SK-N-SH treated with all-trans-retinoic acid at 6 μM for 48 hours (cell line): ENCODE measurements at regions not wholly inside any gene's neighbourhood (a gene's known extent, or its start where the extent isn't known, plus 50 kb on each side); places are given as distances from the start of the nearest gene placed in this dataset.

Source experiments
- ATAC-seq: fragments of 200-7000 bp; cut with Tn5 transposase; 3 replicates; pipeline ENCODE4 v1.9.1; 2020; ENCODE audit warnings: mild to moderate bottlenecking, moderate library complexity
- BACH2 ChIP-seq: fragments of 250-450 bp; sonication (Bioruptor Pico); IDR thresholded peaks from 2 replicates; pipeline ENCODE4 v1.9.0; 2021; ENCODE audit warnings: mild to moderate bottlenecking, borderline replicate concordance
- CSDC2 ChIP-seq: fragments of 250-450 bp; sonication (Bioruptor Pico); IDR thresholded peaks from 2 replicates; pipeline ENCODE4 v1.5.0; 2020; ENCODE audit warnings: mild to moderate bottlenecking, moderate library complexity
- ESRRG ChIP-seq: fragments of 250-450 bp; sonication (Bioruptor Pico); IDR thresholded peaks from 2 replicates; pipeline ENCODE4 v1.6.1; 2021; ENCODE audit warnings: mild to moderate bottlenecking
- GLIS3 ChIP-seq: fragments of 250-450 bp; sonication (Bioruptor Pico); IDR thresholded peaks from 2 replicates; pipeline ENCODE4 v1.5.0; 2020; ENCODE audit warnings: mild to moderate bottlenecking, moderate library complexity
- ISL1 ChIP-seq: fragments of 250-450 bp; sonication (Bioruptor Pico); IDR thresholded peaks from 2 replicates; pipeline ENCODE4 v2.1.2; 2022; ENCODE audit warnings: mild to moderate bottlenecking, moderate library complexity
- OSR1 ChIP-seq: fragments of 250-450 bp; sonication (Bioruptor Pico); IDR thresholded peaks from 2 replicates; pipeline ENCODE4 v1.8.0; 2022; ENCODE audit warnings: moderate library complexity, mild to moderate bottlenecking, inconsistent platforms
- PPARA ChIP-seq: fragments of 250-450 bp; sonication (Bioruptor Pico); IDR thresholded peaks from 2 replicates; pipeline ENCODE4 v1.5.0; 2020; ENCODE audit warnings: mild to moderate bottlenecking, borderline replicate concordance
- RARB ChIP-seq: fragments of 250-450 bp; sonication (Bioruptor Pico); IDR thresholded peaks from 2 replicates; pipeline ENCODE4 v1.8.0; 2021; ENCODE audit warnings: mild to moderate bottlenecking, moderate library complexity
- SNAI2 ChIP-seq: fragments of 250-450 bp; sonication (Bioruptor Pico); IDR thresholded peaks from 2 replicates; pipeline ENCODE4 v1.5.0; 2020; ENCODE audit warnings: mild to moderate bottlenecking, moderate library complexity
- TCF4 ChIP-seq: fragments of 250-450 bp; sonication (Bioruptor Pico); IDR thresholded peaks from 2 replicates; pipeline ENCODE4 v1.8.0; 2021; ENCODE audit warnings: mild to moderate bottlenecking, moderate library complexity, borderline replicate concordance
- ZC3H10 ChIP-seq: fragments of 250-450 bp; sonication (Bioruptor Pico); IDR thresholded peaks from 2 replicates; pipeline ENCODE4 v1.5.1; 2021; ENCODE audit warnings: mild to moderate bottlenecking, moderate library complexity
- ZFP3 ChIP-seq: fragments of 250-450 bp; sonication (Bioruptor Pico); IDR thresholded peaks from 2 replicates; pipeline ENCODE4 v1.5.0; 2020; ENCODE audit warnings: mild to moderate bottlenecking, moderate library complexity
- ZFP30 ChIP-seq: fragments of 450-650 bp; formaldehyde crosslinking; IDR thresholded peaks from 2 replicates; pipeline ENCODE4 v1.5.0; 2022; ENCODE audit warnings: mild to moderate bottlenecking, moderate library complexity
- ZNF565 ChIP-seq: fragments of 450-650 bp; formaldehyde crosslinking; conservative IDR thresholded peaks from 2 replicates; pipeline ENCODE4 v1.5.0; 2020; ENCODE audit warnings: low read depth, mild to moderate bottlenecking, moderate library complexity
- ZNF8 ChIP-seq: fragments of 450-650 bp; formaldehyde crosslinking; IDR thresholded peaks from 2 replicates; pipeline ENCODE4 v1.5.0; 2020; ENCODE audit warnings: mild to moderate bottlenecking, moderate library complexity
- TF ChIP-seq, protein P1 (sequence below): fragments of 250-450 bp; sonication (Bioruptor Pico); IDR thresholded peaks from 2 replicates; pipeline ENCODE4 v1.5.0; 2020; ENCODE audit warnings: mild to moderate bottlenecking, moderate library complexity
- TF ChIP-seq, protein P2 (sequence below): fragments of 250-450 bp; sonication (Bioruptor Pico); IDR thresholded peaks from 2 replicates; pipeline ENCODE4 v1.8.0; 2021; ENCODE audit warnings: low read depth, mild to moderate bottlenecking, moderate library complexity, borderline replicate concordance
- TF ChIP-seq, protein P3 (sequence below): fragments of 250-450 bp; sonication (Bioruptor Pico); IDR thresholded peaks from 2 replicates; pipeline ENCODE4 v1.5.1; 2020; ENCODE audit warnings: low read depth, mild to moderate bottlenecking, moderate library complexity
- TF ChIP-seq, protein P4 (sequence below): fragments of 250-450 bp; sonication (Bioruptor Pico); IDR thresholded peaks from 2 replicates; pipeline ENCODE4 v1.5.1; 2021; ENCODE audit warnings: mild to moderate bottlenecking, moderate library complexity
- TF ChIP-seq, protein P5 (sequence below): fragments of 250-450 bp; sonication (Bioruptor Pico); IDR thresholded peaks from 2 replicates; pipeline ENCODE4 v1.8.0; 2020; ENCODE audit warnings: mild to moderate bottlenecking, moderate library complexity, borderline replicate concordance

DNA sequence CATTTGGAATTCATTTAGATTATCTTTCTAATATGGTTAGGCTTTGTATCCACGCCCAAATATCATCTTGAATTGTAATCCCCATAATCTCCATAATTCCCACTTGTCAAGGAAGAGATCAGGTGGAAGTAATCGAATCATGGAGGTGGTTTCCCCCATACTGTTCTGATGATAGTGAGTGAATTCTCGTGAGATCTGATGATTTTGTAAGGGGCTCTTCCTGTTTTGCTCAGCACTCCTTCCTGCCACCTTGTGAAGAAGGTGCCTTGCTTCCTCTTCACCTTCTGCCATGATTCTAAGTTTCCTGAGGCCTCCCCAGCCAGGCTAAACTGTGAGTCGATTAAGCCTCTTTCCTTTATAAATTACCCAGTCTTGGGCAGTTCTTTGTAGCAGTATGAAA, 527.5 kb upstream of the ARRDC3 start:
- ATAC-seq, result no peak

DNA sequence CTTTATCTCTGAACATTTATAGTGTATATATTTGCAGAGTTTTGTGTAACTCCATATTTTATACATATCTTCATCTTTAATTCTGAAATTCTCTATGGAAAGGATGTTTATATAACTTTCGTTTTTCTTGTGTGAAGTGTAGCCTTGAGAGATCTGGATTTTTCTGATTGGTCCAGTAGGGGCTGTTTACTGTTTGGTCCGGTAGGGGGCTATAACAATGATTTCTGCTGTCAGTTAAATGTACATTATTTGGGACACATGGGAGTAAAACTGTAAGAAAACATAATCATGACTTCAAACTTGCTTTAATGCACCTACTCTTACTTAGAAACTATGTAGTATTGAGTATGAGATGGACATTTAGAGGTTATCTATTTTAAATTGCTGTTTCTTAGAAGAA, 527.1 kb upstream of the ARRDC3 start:
- ATAC-seq, result no peak
- TF ChIP-seq ZNF8, result no peak
- no peak for TF ChIP-seq GLIS3
- no peak for TF ChIP-seq BACH2 (CRISPR knock-in tag)
- no peak for TF ChIP-seq TCF4 (CRISPR knock-in tag)
- TF ChIP-seq ESRRG (CRISPR knock-in tag), result no peak
- no peak for TF ChIP-seq PPARA (CRISPR knock-in tag)
- TF ChIP-seq, protein P1, sequence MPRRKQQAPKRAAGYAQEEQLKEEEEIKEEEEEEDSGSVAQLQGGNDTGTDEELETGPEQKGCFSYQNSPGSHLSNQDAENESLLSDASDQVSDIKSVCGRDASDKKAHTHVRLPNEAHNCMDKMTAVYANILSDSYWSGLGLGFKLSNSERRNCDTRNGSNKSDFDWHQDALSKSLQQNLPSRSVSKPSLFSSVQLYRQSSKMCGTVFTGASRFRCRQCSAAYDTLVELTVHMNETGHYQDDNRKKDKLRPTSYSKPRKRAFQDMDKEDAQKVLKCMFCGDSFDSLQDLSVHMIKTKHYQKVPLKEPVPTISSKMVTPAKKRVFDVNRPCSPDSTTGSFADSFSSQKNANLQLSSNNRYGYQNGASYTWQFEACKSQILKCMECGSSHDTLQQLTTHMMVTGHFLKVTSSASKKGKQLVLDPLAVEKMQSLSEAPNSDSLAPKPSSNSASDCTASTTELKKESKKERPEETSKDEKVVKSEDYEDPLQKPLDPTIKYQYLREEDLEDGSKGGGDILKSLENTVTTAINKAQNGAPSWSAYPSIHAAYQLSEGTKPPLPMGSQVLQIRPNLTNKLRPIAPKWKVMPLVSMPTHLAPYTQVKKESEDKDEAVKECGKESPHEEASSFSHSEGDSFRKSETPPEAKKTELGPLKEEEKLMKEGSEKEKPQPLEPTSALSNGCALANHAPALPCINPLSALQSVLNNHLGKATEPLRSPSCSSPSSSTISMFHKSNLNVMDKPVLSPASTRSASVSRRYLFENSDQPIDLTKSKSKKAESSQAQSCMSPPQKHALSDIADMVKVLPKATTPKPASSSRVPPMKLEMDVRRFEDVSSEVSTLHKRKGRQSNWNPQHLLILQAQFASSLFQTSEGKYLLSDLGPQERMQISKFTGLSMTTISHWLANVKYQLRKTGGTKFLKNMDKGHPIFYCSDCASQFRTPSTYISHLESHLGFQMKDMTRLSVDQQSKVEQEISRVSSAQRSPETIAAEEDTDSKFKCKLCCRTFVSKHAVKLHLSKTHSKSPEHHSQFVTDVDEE (CRISPR knock-in tag), result no peak
- no peak for TF ChIP-seq OSR1 (CRISPR knock-in tag)
- TF ChIP-seq, protein P2, sequence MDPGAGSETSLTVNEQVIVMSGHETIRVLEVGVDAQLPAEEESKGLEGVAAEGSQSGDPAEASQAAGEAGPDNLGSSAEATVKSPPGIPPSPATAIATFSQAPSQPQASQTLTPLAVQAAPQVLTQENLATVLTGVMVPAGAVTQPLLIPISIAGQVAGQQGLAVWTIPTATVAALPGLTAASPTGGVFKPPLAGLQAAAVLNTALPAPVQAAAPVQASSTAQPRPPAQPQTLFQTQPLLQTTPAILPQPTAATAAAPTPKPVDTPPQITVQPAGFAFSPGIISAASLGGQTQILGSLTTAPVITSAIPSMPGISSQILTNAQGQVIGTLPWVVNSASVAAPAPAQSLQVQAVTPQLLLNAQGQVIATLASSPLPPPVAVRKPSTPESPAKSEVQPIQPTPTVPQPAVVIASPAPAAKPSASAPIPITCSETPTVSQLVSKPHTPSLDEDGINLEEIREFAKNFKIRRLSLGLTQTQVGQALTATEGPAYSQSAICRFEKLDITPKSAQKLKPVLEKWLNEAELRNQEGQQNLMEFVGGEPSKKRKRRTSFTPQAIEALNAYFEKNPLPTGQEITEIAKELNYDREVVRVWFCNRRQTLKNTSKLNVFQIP, result no peak
- TF ChIP-seq, protein P3, sequence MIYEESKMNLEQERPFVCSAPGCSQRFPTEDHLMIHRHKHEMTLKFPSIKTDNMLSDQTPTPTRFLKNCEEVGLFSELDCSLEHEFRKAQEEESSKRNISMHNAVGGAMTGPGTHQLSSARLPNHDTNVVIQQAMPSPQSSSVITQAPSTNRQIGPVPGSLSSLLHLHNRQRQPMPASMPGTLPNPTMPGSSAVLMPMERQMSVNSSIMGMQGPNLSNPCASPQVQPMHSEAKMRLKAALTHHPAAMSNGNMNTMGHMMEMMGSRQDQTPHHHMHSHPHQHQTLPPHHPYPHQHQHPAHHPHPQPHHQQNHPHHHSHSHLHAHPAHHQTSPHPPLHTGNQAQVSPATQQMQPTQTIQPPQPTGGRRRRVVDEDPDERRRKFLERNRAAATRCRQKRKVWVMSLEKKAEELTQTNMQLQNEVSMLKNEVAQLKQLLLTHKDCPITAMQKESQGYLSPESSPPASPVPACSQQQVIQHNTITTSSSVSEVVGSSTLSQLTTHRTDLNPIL (CRISPR knock-in tag), result no peak

More for the DNA sequence above, 527.5 kb upstream of the ARRDC3 start:
- no peak for TF ChIP-seq ISL1
- no peak for TF ChIP-seq TCF4 (CRISPR knock-in tag)
- TF ChIP-seq, protein P3 (CRISPR knock-in tag), result no peak
- TF ChIP-seq, protein P4, sequence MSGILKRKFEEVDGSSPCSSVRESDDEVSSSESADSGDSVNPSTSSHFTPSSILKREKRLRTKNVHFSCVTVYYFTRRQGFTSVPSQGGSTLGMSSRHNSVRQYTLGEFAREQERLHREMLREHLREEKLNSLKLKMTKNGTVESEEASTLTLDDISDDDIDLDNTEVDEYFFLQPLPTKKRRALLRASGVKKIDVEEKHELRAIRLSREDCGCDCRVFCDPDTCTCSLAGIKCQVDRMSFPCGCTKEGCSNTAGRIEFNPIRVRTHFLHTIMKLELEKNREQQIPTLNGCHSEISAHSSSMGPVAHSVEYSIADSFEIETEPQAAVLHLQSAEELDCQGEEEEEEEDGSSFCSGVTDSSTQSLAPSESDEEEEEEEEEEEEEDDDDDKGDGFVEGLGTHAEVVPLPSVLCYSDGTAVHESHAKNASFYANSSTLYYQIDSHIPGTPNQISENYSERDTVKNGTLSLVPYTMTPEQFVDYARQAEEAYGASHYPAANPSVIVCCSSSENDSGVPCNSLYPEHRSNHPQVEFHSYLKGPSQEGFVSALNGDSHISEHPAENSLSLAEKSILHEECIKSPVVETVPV, result no peak
- TF ChIP-seq GLIS3, result no peak
- TF ChIP-seq SNAI2 (CRISPR knock-in tag), result no peak
- TF ChIP-seq ZFP30 (CRISPR knock-in tag), result no peak
- TF ChIP-seq CSDC2, result no peak
- no peak for TF ChIP-seq ZC3H10
- TF ChIP-seq, protein P1 (CRISPR knock-in tag), result no peak
- no peak for TF ChIP-seq ZFP3
- no peak for TF ChIP-seq OSR1 (CRISPR knock-in tag)
- TF ChIP-seq, protein P2, result no peak
- TF ChIP-seq ZNF8, result no peak
- TF ChIP-seq ZNF565 (CRISPR knock-in tag), result no peak
- TF ChIP-seq, protein P5, sequence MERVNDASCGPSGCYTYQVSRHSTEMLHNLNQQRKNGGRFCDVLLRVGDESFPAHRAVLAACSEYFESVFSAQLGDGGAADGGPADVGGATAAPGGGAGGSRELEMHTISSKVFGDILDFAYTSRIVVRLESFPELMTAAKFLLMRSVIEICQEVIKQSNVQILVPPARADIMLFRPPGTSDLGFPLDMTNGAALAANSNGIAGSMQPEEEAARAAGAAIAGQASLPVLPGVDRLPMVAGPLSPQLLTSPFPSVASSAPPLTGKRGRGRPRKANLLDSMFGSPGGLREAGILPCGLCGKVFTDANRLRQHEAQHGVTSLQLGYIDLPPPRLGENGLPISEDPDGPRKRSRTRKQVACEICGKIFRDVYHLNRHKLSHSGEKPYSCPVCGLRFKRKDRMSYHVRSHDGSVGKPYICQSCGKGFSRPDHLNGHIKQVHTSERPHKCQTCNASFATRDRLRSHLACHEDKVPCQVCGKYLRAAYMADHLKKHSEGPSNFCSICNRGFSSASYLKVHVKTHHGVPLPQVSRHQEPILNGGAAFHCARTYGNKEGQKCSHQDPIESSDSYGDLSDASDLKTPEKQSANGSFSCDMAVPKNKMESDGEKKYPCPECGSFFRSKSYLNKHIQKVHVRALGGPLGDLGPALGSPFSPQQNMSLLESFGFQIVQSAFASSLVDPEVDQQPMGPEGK, result no peak
- TF ChIP-seq RARB (CRISPR knock-in tag), result no peak
- no peak for TF ChIP-seq ESRRG (CRISPR knock-in tag)
